GM19043 (cell line): ENCODE measurements at regions not wholly inside any gene's neighbourhood (a gene's known extent, or its start where the extent isn't known, plus 50 kb on each side); places are given as distances from the start of the nearest gene placed in this dataset.
A peak's percentile ranks its signal among the peaks of the same experiment; 100 is the strongest.

ENCODE experiments used
- ATAC-seq: cut with Tn5 transposase; IDR thresholded peaks from one replicate; pipeline ENCODE4 v1.9.1; 2021; ENCODE audit warnings: low read depth; ENCODE audit not compliant: unreplicated experiment

- ATAC-seq, result no peak
These were observed 1088.9 kb upstream of the TENM4 start for GRCh38 chr11:80529726-80530125.

GRCh38 chr11:80525663-80526405 lies 1085.0 kb upstream of the TENM4 start:
- ATAC-seq, result no peak

GRCh38 chr11:80524349-80524748 lies 1083.5 kb upstream of the TENM4 start:
- no peak for ATAC-seq

GRCh38 chr11:80523057-80523456 lies 1082.2 kb upstream of the TENM4 start:
- ATAC-seq, result no peak

- ATAC-seq, result no peak
These were observed 1080.8 kb upstream of the TENM4 start for GRCh38 chr11:80521592-80521991.

GRCh38 chr11:80520507-80520887 lies 1079.7 kb upstream of the TENM4 start:
- no peak for ATAC-seq

- ATAC-seq, result no peak
These were observed 1079.0 kb upstream of the TENM4 start for GRCh38 chr11:80519596-80520506.

GRCh38 chr11:80517701-80518100 lies 1076.9 kb upstream of the TENM4 start:
- ATAC-seq, result no peak

- ATAC-seq, result no peak
These were observed 1074.3 kb upstream of the TENM4 start for GRCh38 chr11:80515097-80515496.

GRCh38 chr11:80512491-80512890 lies 1071.7 kb upstream of the TENM4 start:
- ATAC-seq, result no peak

GRCh38 chr11:80505771-80506170 lies 1064.9 kb upstream of the TENM4 start:
- no peak for ATAC-seq

GRCh38 chr11:80503990-80504389 lies 1063.2 kb upstream of the TENM4 start:
- ATAC-seq, result no peak

GRCh38 chr11:80502511-80502910 lies 1061.7 kb upstream of the TENM4 start:
- no peak for ATAC-seq

- no peak for ATAC-seq
These were observed 1054.3 kb upstream of the TENM4 start for GRCh38 chr11:80495116-80495515.

- ATAC-seq, result no peak
These were observed 1047.1 kb upstream of the TENM4 start for GRCh38 chr11:80487952-80488351.

- no peak for ATAC-seq
These were observed 1045.8 kb upstream of the TENM4 start for GRCh38 chr11:80486678-80487077.

GRCh38 chr11:80477178-80477577 lies 1036.3 kb upstream of the TENM4 start:
- ATAC-seq, result no peak

GRCh38 chr11:80473562-80473961 lies 1032.7 kb upstream of the TENM4 start:
- ATAC-seq, result peak; percentile 71

- ATAC-seq, result no peak
These were observed 1029.0 kb upstream of the TENM4 start for GRCh38 chr11:80469871-80470270.

GRCh38 chr11:80466570-80466969 lies 1025.7 kb upstream of the TENM4 start:
- ATAC-seq, result no peak

- no peak for ATAC-seq
These were observed 1021.4 kb upstream of the TENM4 start for GRCh38 chr11:80462211-80462610.

GRCh38 chr11:80458376-80458775 lies 1017.5 kb upstream of the TENM4 start:
- no peak for ATAC-seq
